Esophagus muscularis mucosa (tissue), 4 donors: ENCODE measurements at regions not wholly inside any gene's neighbourhood (a gene's known extent, or its start where the extent isn't known, plus 50 kb on each side); places are given as distances from the start of the nearest gene placed in this dataset.
"Not testable (repeated sequence)": the region's sequence is repeated elsewhere in the genome, so short reads cannot be mapped to it uniquely, and the experiment has no call there.

Source experiments
- DNase-seq: peaks from one replicate; pipeline ENCODE4 v3.0.0-alpha.2; 2017; ENCODE audit errors: extremely low spot score
- H3K27ac ChIP-seq, 4 donors: fragments of 200-600 bp; sonication (generic); replicated peaks in 1 of 4; 1 replicate in 3 of 4; 2 replicates in 1 of 4; pipeline ENCODE4 v1.5.1; 2016 to 2019; ENCODE audit warnings: mild to moderate bottlenecking in 1 of 4
- H3K27me3 ChIP-seq, 4 donors: fragments of 200-600 bp; sonication (generic); one replicate each; pipeline versions ENCODE4 v1.5.1 to v1.6.0; 2016 to 2019
- H3K36me3 ChIP-seq, 4 donors: fragments of 200-600 bp; sonication (generic); one replicate each; pipeline ENCODE4 v1.5.1; 2016 to 2019
- H3K4me1 ChIP-seq, 4 donors: fragments of 200-600 bp; sonication (generic); one replicate each; pipeline ENCODE4 v1.5.1; 2016 to 2019
- H3K4me3 ChIP-seq, 4 donors: fragments of 200-600 bp; sonication (generic); 1 replicate in 2 of 4; 2 replicates in 2 of 4; pipeline ENCODE4 v1.5.1; 2016 to 2019; ENCODE audit warnings: mild to moderate bottlenecking in 4 of 4, moderate library complexity in 1 of 4
- H3K9me3 ChIP-seq, 4 donors: fragments of 200-600 bp; sonication (generic); 1 replicate in 3 of 4; 2 replicates in 1 of 4; pipeline ENCODE4 v1.5.1; 2016 to 2019
- EP300 ChIP-seq: sonication (generic); formaldehyde crosslinking; IDR thresholded peaks from one replicate; pipeline ENCODE4 v1.6.1; 2017; ENCODE audit warnings: antibody characterized with exemption
- POLR2A ChIP-seq: fragments of 450-650 bp; IDR thresholded peaks from one replicate; pipeline ENCODE4 v1.6.1; 2017; ENCODE audit warnings: antibody characterized with exemption, moderate library complexity, mild to moderate bottlenecking, low read depth
- POLR2AphosphoS5 ChIP-seq, 2 donors: sonication (generic); formaldehyde crosslinking; IDR thresholded peaks; one replicate each; pipeline ENCODE4 v1.6.1; 2017; ENCODE audit warnings: antibody characterized with exemption in 2 of 2
- WGBS: methylation state at CpG from one replicate; pipeline ENCODE4 v1.1.5; 2018; 5-methylcytosine and 5-hydroxymethylcytosine counted together
- intact Hi-C: fragments of 100-400 bp; cut with DNase I; formaldehyde crosslinking; loops from one replicate; pipeline ENCODE4 v1.15.1; 2023
- TF ChIP-seq, protein P1 (sequence below), 3 experiments: fragments of 200-600 bp in 2 of 3; fragments of 450-650 bp in 1 of 3; sonication (generic) in 2 of 3; IDR thresholded peaks; one replicate each; pipeline ENCODE4 v1.5.1; 2017 to 2019; ENCODE audit warnings: antibody characterized with exemption in 3 of 3, mild to moderate bottlenecking in 2 of 3, moderate library complexity in 1 of 3

DNA sequence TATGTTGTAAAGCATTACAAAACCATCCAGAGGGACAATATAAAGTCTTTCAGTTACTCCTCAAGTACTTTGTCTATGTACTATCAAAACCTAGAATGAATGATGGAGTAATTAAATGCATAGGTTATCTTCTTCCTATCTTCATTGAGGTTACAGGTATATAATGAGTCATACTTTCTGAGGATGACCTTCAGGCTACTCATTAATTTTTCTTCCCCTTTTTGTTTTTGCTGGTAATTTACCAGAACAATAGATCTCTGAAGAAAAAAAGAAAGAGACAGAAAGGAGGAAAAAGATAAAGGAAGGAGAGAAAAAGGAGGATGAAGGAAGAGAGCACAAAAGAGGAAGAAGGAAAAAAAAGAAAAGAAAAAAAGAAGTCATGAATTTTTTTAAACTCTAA is 398.4 kb downstream of the TBC1D32 start:
- intact Hi-C loops: no loop called here
- H3K27ac ChIP-seq: no peak overlapping the region
- H3K4me3 ChIP-seq: no peak overlapping the region
- no peak for DNase-seq
- H3K27me3 ChIP-seq: no peaks in the 10 kb centered on the region
- H3K36me3 ChIP-seq: no peaks in the 10 kb centered on the region
- no peaks in the 10 kb centered on the region for H3K9me3 ChIP-seq
- no peaks in the 10 kb centered on the region for H3K4me1 ChIP-seq
- TF ChIP-seq EP300 (no peak), POLR2AphosphoS5 (IDR thresholded peaks at IDR 0.05) (no peak), POLR2A (no peak)
- TF ChIP-seq, protein P1, sequence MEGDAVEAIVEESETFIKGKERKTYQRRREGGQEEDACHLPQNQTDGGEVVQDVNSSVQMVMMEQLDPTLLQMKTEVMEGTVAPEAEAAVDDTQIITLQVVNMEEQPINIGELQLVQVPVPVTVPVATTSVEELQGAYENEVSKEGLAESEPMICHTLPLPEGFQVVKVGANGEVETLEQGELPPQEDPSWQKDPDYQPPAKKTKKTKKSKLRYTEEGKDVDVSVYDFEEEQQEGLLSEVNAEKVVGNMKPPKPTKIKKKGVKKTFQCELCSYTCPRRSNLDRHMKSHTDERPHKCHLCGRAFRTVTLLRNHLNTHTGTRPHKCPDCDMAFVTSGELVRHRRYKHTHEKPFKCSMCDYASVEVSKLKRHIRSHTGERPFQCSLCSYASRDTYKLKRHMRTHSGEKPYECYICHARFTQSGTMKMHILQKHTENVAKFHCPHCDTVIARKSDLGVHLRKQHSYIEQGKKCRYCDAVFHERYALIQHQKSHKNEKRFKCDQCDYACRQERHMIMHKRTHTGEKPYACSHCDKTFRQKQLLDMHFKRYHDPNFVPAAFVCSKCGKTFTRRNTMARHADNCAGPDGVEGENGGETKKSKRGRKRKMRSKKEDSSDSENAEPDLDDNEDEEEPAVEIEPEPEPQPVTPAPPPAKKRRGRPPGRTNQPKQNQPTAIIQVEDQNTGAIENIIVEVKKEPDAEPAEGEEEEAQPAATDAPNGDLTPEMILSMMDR (IDR thresholded peaks at IDR 0.05): no peak

DNA sequence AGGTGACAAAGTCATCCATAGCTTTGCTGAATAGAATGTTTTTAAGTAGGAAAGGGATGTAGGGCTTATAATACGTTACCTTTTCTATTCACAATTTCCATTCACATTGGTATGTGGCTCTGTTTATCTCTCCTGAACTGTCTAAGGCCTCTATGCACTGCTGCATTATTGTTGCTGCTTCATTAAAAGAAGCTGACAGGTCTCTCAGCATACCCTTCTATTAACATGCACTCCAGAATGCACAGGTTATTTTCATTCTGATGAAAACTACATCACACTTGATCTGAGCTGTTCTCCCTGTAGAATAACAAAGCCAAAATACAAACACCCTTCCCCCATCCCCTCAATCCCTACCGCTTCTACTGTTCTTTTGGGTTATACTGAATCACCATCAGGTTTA is 399.3 kb downstream of the TBC1D32 start:
- no peak overlapping the region for H3K4me3 ChIP-seq
- TF ChIP-seq POLR2A (no peak), POLR2AphosphoS5 (IDR thresholded peaks at IDR 0.05) (no peak), EP300 (no peak)
- TF ChIP-seq, protein P1 (IDR thresholded peaks at IDR 0.05): no peak
- H3K4me1 ChIP-seq: no peaks in the 10 kb centered on the region
- DNase-seq: no peak
- H3K9me3 ChIP-seq: no peaks in the 10 kb centered on the region
- H3K27me3 ChIP-seq: no peaks in the 10 kb centered on the region
- no peak overlapping the region for H3K27ac ChIP-seq
- intact Hi-C loops: no loop called here
- no peaks in the 10 kb centered on the region for H3K36me3 ChIP-seq
- WGBS: 81% methylated on average over 2 of the region's 2 CpGs

DNA sequence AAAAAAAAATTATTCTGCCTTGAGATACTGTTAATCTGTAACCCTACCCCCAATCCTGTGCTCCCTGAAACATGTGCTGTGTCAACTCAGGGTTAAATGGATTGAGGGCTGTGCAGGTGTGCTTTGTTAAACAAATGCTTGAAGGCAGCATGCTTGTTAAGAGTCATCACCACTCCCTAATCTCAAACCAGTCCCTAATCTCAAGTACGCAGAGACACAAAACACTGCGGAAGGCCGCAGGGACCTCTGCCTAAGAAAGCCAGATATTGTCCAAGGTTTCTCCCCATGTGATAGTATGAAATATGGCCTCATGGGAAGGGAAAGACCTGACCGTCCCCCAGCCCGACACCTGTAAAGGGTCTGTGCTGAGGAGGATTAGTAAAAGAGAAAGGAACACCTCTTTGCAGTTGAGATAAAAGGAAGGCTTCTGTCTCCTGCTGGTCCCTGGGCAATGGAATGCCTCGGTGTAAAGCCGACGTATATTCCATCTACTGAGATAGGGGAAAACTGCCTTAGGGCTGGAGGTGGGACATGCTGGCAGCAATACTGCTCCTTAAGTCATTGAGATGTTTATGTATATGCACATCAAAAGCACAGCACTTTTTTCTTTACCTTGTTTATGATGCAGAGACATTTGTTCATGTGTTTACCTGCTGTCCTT is 402.6 kb downstream of the TBC1D32 start:
- H3K36me3 ChIP-seq, H3K4me3 ChIP-seq, intact Hi-C loops, H3K27me3 ChIP-seq, H3K27ac ChIP-seq, H3K9me3 ChIP-seq, DNase-seq, H3K4me1 ChIP-seq: not testable (repeated sequence)
- 71% methylated on average over 8 of the region's 8 CpGs for WGBS

DNA sequence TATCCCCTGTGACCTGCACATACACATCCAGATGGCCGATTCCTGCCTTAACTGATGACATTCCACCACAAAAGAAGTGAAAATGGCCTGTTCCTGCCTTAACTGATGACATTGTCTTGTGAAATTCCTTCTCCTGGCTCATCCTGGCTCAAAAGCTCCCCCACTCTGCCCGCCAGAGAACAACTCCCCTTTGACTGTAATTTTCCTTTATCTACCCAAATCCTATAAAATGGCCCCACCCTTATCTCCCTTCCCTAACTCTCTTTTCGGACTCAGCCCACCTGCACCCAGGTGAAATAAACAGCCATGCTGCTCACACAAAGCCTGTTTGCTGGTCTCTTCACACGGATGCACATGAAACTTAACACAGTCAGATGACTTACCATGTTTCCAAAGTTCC is 403.8 kb downstream of the TBC1D32 start:
- H3K36me3 ChIP-seq, DNase-seq, H3K4me1 ChIP-seq, intact Hi-C loops, H3K27me3 ChIP-seq, H3K9me3 ChIP-seq, H3K4me3 ChIP-seq, H3K27ac ChIP-seq: not testable (repeated sequence)
- 84% methylated on average over 4 of the region's 4 CpGs for WGBS

DNA sequence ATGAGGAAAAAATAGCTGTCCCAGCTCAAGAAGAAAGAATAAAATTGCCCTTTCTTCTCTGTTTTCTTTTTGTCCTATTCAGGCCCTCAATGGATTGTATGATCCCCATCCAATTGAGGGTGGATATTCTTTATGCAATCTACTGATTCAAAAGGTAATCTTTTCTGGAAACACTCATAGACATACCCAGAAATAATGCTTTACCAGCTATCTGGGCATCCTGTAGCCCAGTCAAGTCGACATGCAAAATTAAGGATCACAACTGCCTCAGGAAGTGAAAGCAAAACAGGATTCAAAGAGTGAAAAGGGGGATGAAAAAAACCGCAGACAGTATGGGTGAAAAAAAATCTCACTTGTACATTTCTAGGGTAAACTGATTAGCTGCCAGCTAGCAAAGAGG is 410.1 kb downstream of the TBC1D32 start:
- Histone ChIP-seq H3K36me3 (no peaks in the 10 kb centered on the region), H3K4me3 (no peak overlapping the region), H3K27ac (no peak overlapping the region), H3K9me3 (peaks cover 0 to 7% (median 0%) of the 10 kb centered on the region in 4 donors), H3K27me3 (no peaks in the 10 kb centered on the region), H3K4me1 (no peaks in the 10 kb centered on the region)
- no peak for TF ChIP-seq POLR2AphosphoS5 (IDR thresholded peaks at IDR 0.05)
- no peak for TF ChIP-seq POLR2A
- TF ChIP-seq EP300: no peak
- TF ChIP-seq, protein P1 (IDR thresholded peaks at IDR 0.05): no peak
- intact Hi-C loops: no loop called here
- DNase-seq: no peak
- 80% methylated on average over 2 of the region's 2 CpGs for WGBS

DNA sequence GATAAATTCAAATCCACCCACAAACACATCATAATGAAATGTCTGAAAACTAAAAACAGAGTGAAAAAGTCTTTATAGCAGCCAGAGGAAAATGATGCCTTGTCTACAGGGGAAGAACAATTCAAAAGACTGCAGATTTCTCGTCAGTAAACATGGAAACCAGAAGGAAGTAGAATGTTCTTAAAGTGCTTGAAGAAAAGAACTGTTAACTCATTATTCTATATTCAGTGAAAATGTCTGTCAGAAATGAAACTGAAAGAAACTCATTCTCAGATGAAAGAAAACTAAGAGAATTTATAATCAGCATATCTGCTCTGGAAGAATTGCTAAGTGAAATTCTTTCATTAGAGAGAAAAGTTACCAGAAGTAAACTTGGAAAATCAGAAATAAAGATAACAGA is 416.1 kb downstream of the TBC1D32 start:
- Histone ChIP-seq H3K27me3 (no peaks in the 10 kb centered on the region), H3K27ac (no peak overlapping the region), H3K4me3 (no peak overlapping the region), H3K36me3 (no peaks in the 10 kb centered on the region), H3K4me1 (no peaks in the 10 kb centered on the region), H3K9me3 (no peaks in the 10 kb centered on the region)
- DNase-seq: no peak
- TF ChIP-seq, protein P1 (IDR thresholded peaks at IDR 0.05): no peak
- TF ChIP-seq POLR2AphosphoS5 (IDR thresholded peaks at IDR 0.05) (no peak), POLR2A (no peak), EP300 (no peak)
- intact Hi-C loops: no loop called here
- WGBS: 62% methylated on average over 1 of the region's 1 CpG
